Kidney epithelial cell (primary cell): ENCODE measurements at regions not wholly inside any gene's neighbourhood (a gene's known extent, or its start where the extent isn't known, plus 50 kb on each side); places are given as distances from the start of the nearest gene placed in this dataset.

ENCODE experiments used
- DNase-seq: peaks from one replicate; pipeline ENCODE4 v3.0.0-alpha.2; 2010; ENCODE audit warnings: low read depth
- H3K27me3 ChIP-seq: 2 replicates; pipeline ENCODE4 v1.6.0; 2011; ENCODE audit warnings: low read length; ENCODE audit not compliant: control insufficient read depth, insufficient read depth
- H3K36me3 ChIP-seq: 2 replicates; pipeline ENCODE4 v1.5.1; 2011; ENCODE audit warnings: low read length; ENCODE audit not compliant: control insufficient read depth, insufficient read depth
- H3K4me3 ChIP-seq: 2 replicates; pipeline ENCODE4 v1.5.1; 2011; ENCODE audit warnings: low read depth, mild to moderate bottlenecking, control low read depth, low read length
- CTCF ChIP-seq: IDR thresholded peaks from 2 replicates; pipeline ENCODE4 v1.5.1; 2011; ENCODE audit warnings: mild to moderate bottlenecking, moderate library complexity, low read length, control low read depth, inconsistent platforms; ENCODE audit not compliant: insufficient read depth, poor library complexity, severe bottlenecking

GRCh38 chr4:126124818-126125217 lies 810.1 kb downstream of the FAT4 start:
- no peak for TF ChIP-seq CTCF
- H3K4me3 ChIP-seq = no peak overlapping the region
- no peaks in the 10 kb centered on the region for H3K36me3 ChIP-seq
- H3K27me3 ChIP-seq = no peaks in the 10 kb centered on the region
- no peak for DNase-seq

- TF ChIP-seq CTCF = no peak
- DNase-seq = no peak
- H3K4me3 ChIP-seq = no peak overlapping the region
- H3K36me3 ChIP-seq = no peaks in the 10 kb centered on the region
- no peaks in the 10 kb centered on the region for H3K27me3 ChIP-seq
These were observed 815.5 kb downstream of the FAT4 start for GRCh38 chr4:126130215-126130614.

- no peak for DNase-seq
- Histone ChIP-seq H3K36me3 (no peaks in the 10 kb centered on the region), H3K4me3 (no peak overlapping the region), H3K27me3 (no peaks in the 10 kb centered on the region)
- no peak for TF ChIP-seq CTCF
These were observed 822.4 kb downstream of the FAT4 start for GRCh38 chr4:126136922-126137781.

- no peak for TF ChIP-seq CTCF
- Histone ChIP-seq H3K4me3 (no peak overlapping the region), H3K27me3 (no peaks in the 10 kb centered on the region), H3K36me3 (no peaks in the 10 kb centered on the region)
- no peak for DNase-seq
These were observed 823.0 kb downstream of the FAT4 start for GRCh38 chr4:126137782-126138170.

- Histone ChIP-seq H3K36me3 (no peaks in the 10 kb centered on the region), H3K4me3 (no peak overlapping the region), H3K27me3 (no peaks in the 10 kb centered on the region)
- TF ChIP-seq CTCF = no peak
- no peak for DNase-seq
These were observed 829.9 kb downstream of the FAT4 start for GRCh38 chr4:126144543-126145237.
